Neuronal stem cell (in vitro differentiated cells): ENCODE measurements at regions not wholly inside any gene's neighbourhood (a gene's known extent, or its start where the extent isn't known, plus 50 kb on each side); places are given as distances from the start of the nearest gene placed in this dataset.

Source experiments
- DNase-seq: peaks from one replicate; pipeline ENCODE4 v3.0.0-alpha.2; 2013; ENCODE audit warnings: low spot score
- H2AFZ ChIP-seq: one replicate; pipeline ENCODE4 v1.6.1; 2013; ENCODE audit warnings: mild to moderate bottlenecking, low read length, inconsistent platforms
- H2AK5ac ChIP-seq: 2 replicates; pipeline ENCODE4 v1.6.1; 2013; ENCODE audit warnings: low read depth, mild to moderate bottlenecking, inconsistent platforms, low read length, moderate library complexity, mixed read lengths
- H2BK120ac ChIP-seq: 2 replicates; pipeline ENCODE4 v1.6.1; 2013; ENCODE audit warnings: low read depth, mild to moderate bottlenecking, inconsistent platforms, low read length, moderate library complexity, mixed read lengths
- H2BK12ac ChIP-seq: one replicate; pipeline ENCODE4 v1.6.1; 2013; ENCODE audit warnings: low read length, inconsistent platforms
- H2BK15ac ChIP-seq: 2 replicates; pipeline ENCODE4 v1.6.1; 2013; ENCODE audit warnings: mild to moderate bottlenecking, low read length, inconsistent platforms, mixed read lengths
- H2BK5ac ChIP-seq: one replicate; pipeline ENCODE4 v1.6.1; 2013; ENCODE audit warnings: inconsistent platforms, mild to moderate bottlenecking, low read length, moderate library complexity
- H3K14ac ChIP-seq: one replicate; pipeline ENCODE4 v1.6.1; 2013; ENCODE audit warnings: low read length, inconsistent platforms
- H3K18ac ChIP-seq: 2 replicates; pipeline ENCODE4 v1.6.1; 2013; ENCODE audit warnings: low read length, inconsistent platforms
- H3K23ac ChIP-seq: 2 replicates; pipeline ENCODE4 v1.6.1; 2013; ENCODE audit warnings: low read depth, mild to moderate bottlenecking, mixed read lengths, low read length, inconsistent platforms; ENCODE audit not compliant: poor library complexity
- H3K27ac ChIP-seq: replicated peaks from 3 replicates; pipeline ENCODE4 v1.5.1; 2013; ENCODE audit warnings: low read length, inconsistent platforms
- H3K27me3 ChIP-seq, 3 experiments: 2 replicates each; pipeline ENCODE4 v1.6.1; 2013; ENCODE audit warnings: low read length in 3 of 3, mild to moderate bottlenecking in 2 of 3, inconsistent platforms in 1 of 3, low read depth in 1 of 3, mixed read lengths in 1 of 3, moderate library complexity in 1 of 3; ENCODE audit not compliant: control insufficient read depth in 3 of 3, insufficient read depth in 3 of 3
- H3K36me3 ChIP-seq, 2 donors: replicated peaks in 1 of 2; 2 replicates each; pipeline ENCODE4 v1.6.1; 2013; ENCODE audit warnings: low read length in 2 of 2; ENCODE audit not compliant: control insufficient read depth in 2 of 2, insufficient read depth in 2 of 2
- H3K4ac ChIP-seq: 2 replicates; pipeline ENCODE4 v1.6.1; 2013; ENCODE audit warnings: inconsistent platforms, mild to moderate bottlenecking, low read length, moderate library complexity
- H3K4me1 ChIP-seq, 2 donors: 1 replicate in 1 of 2; 2 replicates in 1 of 2; pipeline ENCODE4 v1.6.1; 2013; ENCODE audit warnings: low read length in 2 of 2, low read depth in 1 of 2; ENCODE audit not compliant: control insufficient read depth in 2 of 2, insufficient read depth in 1 of 2
- H3K4me2 ChIP-seq: one replicate; pipeline ENCODE4 v1.6.1; 2013; ENCODE audit warnings: mild to moderate bottlenecking, low read length, inconsistent platforms; ENCODE audit not compliant: insufficient read depth, poor library complexity, severe bottlenecking
- H3K4me3 ChIP-seq, 2 donors: 2 replicates each; pipeline ENCODE4 v1.5.1; 2013; ENCODE audit warnings: low read length in 2 of 2, mild to moderate bottlenecking in 2 of 2, inconsistent platforms in 1 of 2, moderate library complexity in 1 of 2
- H3K79me1 ChIP-seq: one replicate; pipeline ENCODE4 v1.6.1; 2013; ENCODE audit warnings: low read depth, mild to moderate bottlenecking, inconsistent platforms, low read length, moderate library complexity
- H3K9ac ChIP-seq: one replicate; pipeline ENCODE4 v1.6.1; 2013; ENCODE audit warnings: mild to moderate bottlenecking, low read depth, low read length, inconsistent platforms; ENCODE audit not compliant: poor library complexity
- H3K9me3 ChIP-seq, 2 donors: replicated peaks in 1 of 2; 2 replicates each; pipeline versions ENCODE3 to v1.6.1; 2013; ENCODE audit warnings: low read length in 2 of 2, mild to moderate bottlenecking in 2 of 2, inconsistent platforms in 1 of 2, low read depth in 1 of 2, mixed read lengths in 1 of 2, moderate library complexity in 1 of 2; ENCODE audit not compliant: control insufficient read depth in 2 of 2, insufficient read depth in 1 of 2
- H4K8ac ChIP-seq: one replicate; pipeline ENCODE4 v1.6.1; 2013; ENCODE audit warnings: low read depth, mild to moderate bottlenecking, inconsistent platforms, low read length, moderate library complexity
- H4K91ac ChIP-seq: one replicate; pipeline ENCODE4 v1.6.1; 2013; ENCODE audit warnings: low read length, low read depth, mild to moderate bottlenecking, inconsistent platforms; ENCODE audit not compliant: poor library complexity
- WGBS, 2 donors: extraction: QIAGEN DNeasy Blood & Tissue Kit; methylation state at CpG; one replicate each; pipeline ENCODE4 v1.1.7; 2013; ENCODE audit warnings: missing lambda C conversion rate in 2 of 2, mixed read lengths in 1 of 2; ENCODE audit not compliant: insufficient read length in 2 of 2, insufficient replicate concordance in 1 of 2; ENCODE audit errors: extremely low coverage in 2 of 2; 5-methylcytosine and 5-hydroxymethylcytosine counted together

- Histone ChIP-seq H2BK120ac (no peak overlapping the region), H3K27ac (no peak overlapping the region), H3K23ac (no peak overlapping the region), H3K27me3 (peaks cover 0 to 23% (median 0%) of the 10 kb centered on the region in 3 experiments), H3K18ac (no peak overlapping the region), H3K9me3 (no peaks in the 10 kb centered on the region), H3K4ac (no peak overlapping the region), H2BK15ac (no peak overlapping the region), H3K4me2 (no peak overlapping the region), H2AK5ac (no peak overlapping the region), H3K14ac (no peak overlapping the region), H3K4me3 (no peak overlapping the region), H2BK5ac (no peak overlapping the region), H2AFZ (peak overlapping the region; percentile 43), H4K91ac (no peak overlapping the region), H3K9ac (no peak overlapping the region), H3K36me3 (no peaks in the 10 kb centered on the region), H4K8ac (no peak overlapping the region), H3K79me1 (no peaks in the 10 kb centered on the region), H2BK12ac (no peak overlapping the region), H3K4me1 (peaks cover 0 to 1% of the 10 kb centered on the region in 2 donors)
- WGBS, 2 donors, result no CpG with 5 or more reads among the region's 7 CpGs
- peak; percentile 43 for DNase-seq
Measured at GRCh38 chr6:159106627-159107241, 61.9 kb upstream of the TAGAP start.

GRCh38 chr6:159105716-159106115 is 60.9 kb upstream of the TAGAP start:
- H3K79me1 ChIP-seq, result no peaks in the 10 kb centered on the region
- no peak overlapping the region for H3K14ac ChIP-seq
- H3K4me1 ChIP-seq, result peaks cover 0 to 1% of the 10 kb centered on the region in 2 donors
- H2BK15ac ChIP-seq, result no peak overlapping the region
- no peak overlapping the region for H2BK12ac ChIP-seq
- no peak overlapping the region for H2AK5ac ChIP-seq
- no peak overlapping the region for H3K4me2 ChIP-seq
- H4K8ac ChIP-seq, result no peak overlapping the region
- no peak overlapping the region for H4K91ac ChIP-seq
- H2BK5ac ChIP-seq, result no peak overlapping the region
- H3K4me3 ChIP-seq, result no peak overlapping the region
- H2BK120ac ChIP-seq, result no peak overlapping the region
- H3K36me3 ChIP-seq, result no peaks in the 10 kb centered on the region
- H3K9me3 ChIP-seq, result no peaks in the 10 kb centered on the region
- peaks cover 0 to 27% (median 0%) of the 10 kb centered on the region in 3 experiments for H3K27me3 ChIP-seq
- H3K23ac ChIP-seq, result no peak overlapping the region
- no peak overlapping the region for H2AFZ ChIP-seq
- no peak overlapping the region for H3K18ac ChIP-seq
- WGBS, 2 donors, result no CpG with 5 or more reads among the region's 3 CpGs
- no peak overlapping the region for H3K27ac ChIP-seq
- no peak for DNase-seq
- H3K9ac ChIP-seq, result no peak overlapping the region
- H3K4ac ChIP-seq, result no peak overlapping the region

- H3K4ac ChIP-seq, result no peak overlapping the region
- H3K23ac ChIP-seq, result no peak overlapping the region
- no peak overlapping the region for H2AK5ac ChIP-seq
- no peak overlapping the region for H2BK5ac ChIP-seq
- no peak overlapping the region for H3K27ac ChIP-seq
- no peaks in the 10 kb centered on the region for H3K79me1 ChIP-seq
- H2AFZ ChIP-seq, result no peak overlapping the region
- H3K9ac ChIP-seq, result no peak overlapping the region
- H3K4me3 ChIP-seq, result no peak overlapping the region
- DNase-seq, result no peak
- no peak overlapping the region for H4K91ac ChIP-seq
- no peak overlapping the region for H2BK12ac ChIP-seq
- H2BK15ac ChIP-seq, result no peak overlapping the region
- no peak overlapping the region for H2BK120ac ChIP-seq
- H3K27me3 ChIP-seq, result peaks cover 0 to 27% (median 0%) of the 10 kb centered on the region in 3 experiments
- H3K9me3 ChIP-seq, result no peaks in the 10 kb centered on the region
- H3K4me1 ChIP-seq, result peaks cover 0 to 1% of the 10 kb centered on the region in 2 donors
- no CpG with 5 or more reads among the region's 5 CpGs for WGBS, 2 donors
- H3K14ac ChIP-seq, result no peak overlapping the region
- no peak overlapping the region for H3K18ac ChIP-seq
- no peak overlapping the region for H3K4me2 ChIP-seq
- H4K8ac ChIP-seq, result no peak overlapping the region
- H3K36me3 ChIP-seq, result no peaks in the 10 kb centered on the region
Measured at GRCh38 chr6:159104931-159105330, 60.1 kb upstream of the TAGAP start.

GRCh38 chr6:159104163-159104925 is 59.6 kb upstream of the TAGAP start:
- Histone ChIP-seq H3K36me3 (no peaks in the 10 kb centered on the region), H2BK12ac (no peak overlapping the region), H3K4me1 (peaks cover 0 to 1% of the 10 kb centered on the region in 2 donors), H3K4me2 (no peak overlapping the region), H3K4ac (no peak overlapping the region), H4K8ac (no peak overlapping the region), H3K23ac (no peak overlapping the region), H4K91ac (no peak overlapping the region), H2AFZ (peak overlapping the region; percentile 69), H3K27me3 (peaks cover 0 to 27% (median 0%) of the 10 kb centered on the region in 3 experiments), H3K9ac (no peak overlapping the region), H3K18ac (no peak overlapping the region), H2AK5ac (no peak overlapping the region), H2BK120ac (no peak overlapping the region), H2BK15ac (no peak overlapping the region), H3K14ac (no peak overlapping the region), H3K27ac (no peak overlapping the region), H2BK5ac (no peak overlapping the region), H3K79me1 (no peaks in the 10 kb centered on the region), H3K9me3 (no peaks in the 10 kb centered on the region), H3K4me3 (no peak overlapping the region)
- no CpG with 5 or more reads among the region's 17 CpGs for WGBS, 2 donors
- DNase-seq, result peak; percentile 45
